K562 (cell line): ENCODE measurements at regions not wholly inside any gene's neighbourhood (a gene's known extent, or its start where the extent isn't known, plus 50 kb on each side); places are given as distances from the start of the nearest gene placed in this dataset.

Experiments used
- BRD9 ChIP-seq: fragments of 450-650 bp; IDR thresholded peaks from 2 replicates; pipeline ENCODE4 v1.6.1; 2018; ENCODE audit warnings: low read depth; ENCODE audit not compliant: partially characterized antibody
- BRF2 ChIP-seq: IDR thresholded peaks from 3 replicates; pipeline ENCODE4 v1.6.1; 2011; ENCODE audit warnings: borderline replicate concordance, mild to moderate bottlenecking; ENCODE audit not compliant: insufficient read length, insufficient read depth
- CBFA2T3 ChIP-seq: fragments of 450-650 bp; IDR thresholded peaks from 2 replicates; pipeline ENCODE4 v1.6.1; 2017
- CBX2 ChIP-seq: fragments of 200-600 bp; sonication (generic); IDR thresholded peaks from one replicate; pipeline ENCODE4 v1.6.1; 2012; ENCODE audit warnings: mild to moderate bottlenecking, low read length, inconsistent platforms; ENCODE audit not compliant: insufficient read depth, poor library complexity, severe bottlenecking
- DACH1 ChIP-seq: fragments of 450-650 bp; IDR thresholded peaks from 2 replicates; pipeline ENCODE4 v1.6.1; 2018; ENCODE audit not compliant: partially characterized antibody
- DNMT1 ChIP-seq: fragments of 450-650 bp; IDR thresholded peaks from 2 replicates; pipeline ENCODE4 v1.6.1; 2016; ENCODE audit warnings: antibody characterized with exemption, mild to moderate bottlenecking
- FOXJ2 ChIP-seq: fragments of 200-800 bp; sonication (Bioruptor generic); IDR thresholded peaks from 2 replicates; pipeline ENCODE4 v1.6.1; 2016; ENCODE audit warnings: missing genetic modification characterization, missing compliant biosample characterization
- FUS ChIP-seq: fragments of 200-400 bp; formaldehyde crosslinking; optimal IDR thresholded peaks from 2 replicates; pipeline ENCODE3; 2017; ENCODE audit warnings: low read depth, low read length
- HOXB6 ChIP-seq: fragments of 250-450 bp; sonication (Bioruptor Pico); IDR thresholded peaks from 2 replicates; pipeline ENCODE4 v1.5.1; 2022; ENCODE audit warnings: mild to moderate bottlenecking, borderline replicate concordance
- IRF9 ChIP-seq: fragments of 450-650 bp; IDR thresholded peaks from 2 replicates; pipeline ENCODE4 v1.6.1; 2016; ENCODE audit warnings: missing biosample characterization, missing genetic modification characterization
- KLF6 ChIP-seq: fragments of 250-450 bp; sonication (Bioruptor Pico); IDR thresholded peaks from 2 replicates; pipeline ENCODE4 v1.4.0; 2020; ENCODE audit warnings: mild to moderate bottlenecking, moderate library complexity, borderline replicate concordance
- LEF1 ChIP-seq: fragments of 450-650 bp; IDR thresholded peaks from 2 replicates; pipeline ENCODE4 v1.6.1; 2016; ENCODE audit warnings: mild to moderate bottlenecking
- MCM7 ChIP-seq, 2 experiments: fragments of 450-650 bp; IDR thresholded peaks; 2 replicates each; pipeline ENCODE4 v1.6.1; 2016 to 2018
- NCOA1 ChIP-seq: fragments of 450-650 bp; IDR thresholded peaks from 2 replicates; pipeline ENCODE4 v1.6.1; 2016; ENCODE audit warnings: low read depth
- NEUROD1 ChIP-seq: fragments of 150-350 bp; IDR thresholded peaks from 2 replicates; pipeline ENCODE4 v1.6.1; 2014; ENCODE audit warnings: borderline replicate concordance, low read length, low read depth; ENCODE audit not compliant: partially characterized antibody
- NFIX ChIP-seq: fragments of 250-450 bp; sonication (Bioruptor Pico); IDR thresholded peaks from 2 replicates; pipeline ENCODE4 v1.4.0; 2020; ENCODE audit warnings: low read depth, mild to moderate bottlenecking, moderate library complexity
- NFRKB ChIP-seq: fragments of 450-650 bp; IDR thresholded peaks from 2 replicates; pipeline ENCODE4 v1.6.1; 2016; ENCODE audit warnings: low read depth
- SLC30A9 ChIP-seq: fragments of 250-450 bp; sonication (Bioruptor Pico); IDR thresholded peaks from 2 replicates; pipeline ENCODE4 v1.8.0; 2022; ENCODE audit warnings: mild to moderate bottlenecking, moderate library complexity
- TSHZ1 ChIP-seq: fragments of 250-450 bp; sonication (Bioruptor Pico); IDR thresholded peaks from 2 replicates; pipeline ENCODE4 v1.4.0; 2020; ENCODE audit warnings: mild to moderate bottlenecking, moderate library complexity
- ZBED1 ChIP-seq: IDR thresholded peaks from 2 replicates; pipeline ENCODE4 v1.6.1; 2014
- ZBTB34 ChIP-seq: fragments of 250-450 bp; sonication (Bioruptor Pico); IDR thresholded peaks from 2 replicates; pipeline ENCODE4 v1.8.0; 2021; ENCODE audit warnings: mild to moderate bottlenecking, moderate library complexity
- ZC3H11A ChIP-seq: IDR thresholded peaks from 2 replicates; pipeline ENCODE4 v1.6.1; 2012; ENCODE audit warnings: low read depth, low read length, improper control_type of control experiment
- ZNF444 ChIP-seq: fragments of 250-450 bp; sonication (Bioruptor Pico); IDR thresholded peaks from 2 replicates; pipeline ENCODE4 v1.4.0; 2020; ENCODE audit warnings: mild to moderate bottlenecking, moderate library complexity
- ZNF668 ChIP-seq: fragments of 250-450 bp; sonication (Bioruptor Pico); IDR thresholded peaks from 2 replicates; pipeline ENCODE4 v1.8.0; 2022; ENCODE audit warnings: mild to moderate bottlenecking, inconsistent platforms
- ZNF696 ChIP-seq: fragments of 250-450 bp; sonication (Bioruptor Pico); conservative IDR thresholded peaks from 2 replicates; pipeline ENCODE4 v1.4.0; 2020; ENCODE audit warnings: mild to moderate bottlenecking, moderate library complexity
- ZNF707 ChIP-seq: fragments of 250-450 bp; sonication (Bioruptor Pico); conservative IDR thresholded peaks from 2 replicates; pipeline ENCODE4 v1.8.0; 2022; ENCODE audit warnings: inconsistent platforms, mild to moderate bottlenecking, moderate library complexity
- ZNF79 ChIP-seq: fragments of 250-450 bp; sonication (Bioruptor Pico); IDR thresholded peaks from 2 replicates; pipeline ENCODE4 v1.4.0; 2020; ENCODE audit warnings: low read depth, mild to moderate bottlenecking, moderate library complexity

- peak; percentile 95 for TF ChIP-seq CBFA2T3
- no peak for TF ChIP-seq NFRKB
- TF ChIP-seq DNMT1: no peak
- peak; percentile 59 for TF ChIP-seq DACH1
- no peak for TF ChIP-seq SLC30A9 (CRISPR knock-in tag)
- peak; percentile 83 for TF ChIP-seq NCOA1
- no peak for TF ChIP-seq ZBED1
- no peak for TF ChIP-seq KLF6 (CRISPR knock-in tag)
- no peak for TF ChIP-seq IRF9 (tag)
- no peak for TF ChIP-seq FOXJ2 (tag)
- no peak for TF ChIP-seq ZNF707 (CRISPR knock-in tag)
- TF ChIP-seq HOXB6 (CRISPR knock-in tag): no peak
- peak; percentile 53; the same call in 1 of the 2 replicates for TF ChIP-seq ZBTB34 (CRISPR knock-in tag)
- peak; percentile 82 for TF ChIP-seq NEUROD1
- no peak for TF ChIP-seq MCM7 (IDR thresholded peaks at IDR 0.05)
- no peak for TF ChIP-seq BRF2
- peak; percentile 88 for TF ChIP-seq BRD9
- TF ChIP-seq ZNF668 (CRISPR knock-in tag): no peak
- no peak for TF ChIP-seq ZNF696 (CRISPR knock-in tag)
- no peak for TF ChIP-seq ZNF444 (CRISPR knock-in tag)
- no peak for TF ChIP-seq ZC3H11A
- no peak for TF ChIP-seq CBX2
- TF ChIP-seq NFIX (CRISPR knock-in tag): no peak
- TF ChIP-seq TSHZ1 (CRISPR knock-in tag): no peak
- peak; percentile 95 for TF ChIP-seq LEF1
- no peak for TF ChIP-seq ZNF79 (CRISPR knock-in tag)
- no peak for TF ChIP-seq FUS
These were observed 782.5 kb upstream of the INTU start (continued) for GRCh38 chr4:126850286-126850685.
